Nephron progenitor cell (in vitro differentiated cells): ENCODE measurements at regions not wholly inside any gene's neighbourhood (a gene's known extent, or its start where the extent isn't known, plus 50 kb on each side); places are given as distances from the start of the nearest gene placed in this dataset.

Experiments used
- DNase-seq: peaks from one replicate; pipeline ENCODE4 v3.0.0; 2021
- H3K27ac Mint-ChIP-seq: 2 replicates; pipeline ENCODE4 v1.8.0; 2021; ENCODE audit warnings: mild to moderate bottlenecking, moderate library complexity, mixed read lengths
- H3K27me3 Mint-ChIP-seq: 2 replicates; pipeline ENCODE4 v1.8.0; 2021; ENCODE audit warnings: mild to moderate bottlenecking, low read depth, mixed read lengths; ENCODE audit not compliant: poor library complexity
- H3K36me3 Mint-ChIP-seq: 2 replicates; pipeline ENCODE4 v1.8.0; 2021; ENCODE audit warnings: low read depth, mixed read lengths
- H3K4me1 Mint-ChIP-seq: 2 replicates; pipeline ENCODE4 v1.8.0; 2021; ENCODE audit warnings: mixed read lengths
- H3K4me3 Mint-ChIP-seq: 2 replicates; pipeline ENCODE4 v1.8.0; 2021; ENCODE audit warnings: mild to moderate bottlenecking, moderate library complexity, mixed read lengths
- H3K9me3 Mint-ChIP-seq: 2 replicates; pipeline ENCODE4 v1.8.0; 2021; ENCODE audit warnings: mild to moderate bottlenecking, moderate library complexity, mixed read lengths
- TF ChIP-seq, protein P1 (sequence below): fragments of 200-600 bp; sonication (generic); IDR thresholded peaks from 2 replicates; pipeline ENCODE4 v1.5.0; 2021; ENCODE audit warnings: antibody characterized with exemption

DNA sequence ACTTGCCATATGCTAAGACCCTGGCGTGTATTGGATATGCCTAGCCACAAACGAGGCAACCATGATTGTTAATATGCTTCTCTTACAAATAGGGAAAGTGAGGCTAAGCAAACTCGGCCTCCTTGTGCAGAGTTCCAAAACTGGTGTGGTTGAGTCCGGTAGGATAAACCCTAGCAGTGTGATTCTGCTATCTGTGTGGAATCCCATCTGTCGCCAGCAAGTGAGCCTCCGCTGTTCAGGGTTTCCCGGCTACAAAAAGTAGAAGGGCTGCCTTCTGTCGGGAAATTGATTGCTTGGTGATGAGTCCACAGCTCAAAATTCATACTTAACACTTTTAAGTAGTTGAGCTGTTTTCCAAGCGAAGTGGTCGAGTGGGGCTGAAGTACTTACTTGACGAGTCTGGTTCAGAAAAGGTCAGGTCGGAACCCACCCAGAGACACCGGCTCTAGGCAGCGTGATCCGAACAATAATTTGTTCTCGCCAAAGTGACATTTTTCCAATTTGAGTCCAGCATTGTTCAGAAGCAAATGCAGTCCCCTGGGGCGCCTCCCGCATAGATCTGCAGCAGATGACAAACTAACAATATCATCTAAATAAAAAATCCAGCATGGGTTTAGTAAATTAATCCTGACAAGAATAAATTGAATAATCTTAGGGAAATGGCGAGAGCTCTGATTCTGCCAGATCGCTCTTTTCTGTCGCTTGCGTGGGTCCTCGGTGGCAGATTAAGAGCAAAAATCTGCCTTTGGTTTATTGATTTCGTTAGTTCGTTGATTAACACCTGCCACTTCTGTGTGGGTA lies 686.7 kb upstream of the RBFOX1 start:
- H3K27ac Mint-ChIP-seq: no peak overlapping the region
- H3K36me3 Mint-ChIP-seq: no peaks in the 10 kb centered on the region
- H3K27me3 Mint-ChIP-seq: peaks cover 17% of the 10 kb centered on the region
- H3K4me3 Mint-ChIP-seq: no peak overlapping the region
- H3K9me3 Mint-ChIP-seq: no peaks in the 10 kb centered on the region
- no peak for DNase-seq
- TF ChIP-seq, protein P1, sequence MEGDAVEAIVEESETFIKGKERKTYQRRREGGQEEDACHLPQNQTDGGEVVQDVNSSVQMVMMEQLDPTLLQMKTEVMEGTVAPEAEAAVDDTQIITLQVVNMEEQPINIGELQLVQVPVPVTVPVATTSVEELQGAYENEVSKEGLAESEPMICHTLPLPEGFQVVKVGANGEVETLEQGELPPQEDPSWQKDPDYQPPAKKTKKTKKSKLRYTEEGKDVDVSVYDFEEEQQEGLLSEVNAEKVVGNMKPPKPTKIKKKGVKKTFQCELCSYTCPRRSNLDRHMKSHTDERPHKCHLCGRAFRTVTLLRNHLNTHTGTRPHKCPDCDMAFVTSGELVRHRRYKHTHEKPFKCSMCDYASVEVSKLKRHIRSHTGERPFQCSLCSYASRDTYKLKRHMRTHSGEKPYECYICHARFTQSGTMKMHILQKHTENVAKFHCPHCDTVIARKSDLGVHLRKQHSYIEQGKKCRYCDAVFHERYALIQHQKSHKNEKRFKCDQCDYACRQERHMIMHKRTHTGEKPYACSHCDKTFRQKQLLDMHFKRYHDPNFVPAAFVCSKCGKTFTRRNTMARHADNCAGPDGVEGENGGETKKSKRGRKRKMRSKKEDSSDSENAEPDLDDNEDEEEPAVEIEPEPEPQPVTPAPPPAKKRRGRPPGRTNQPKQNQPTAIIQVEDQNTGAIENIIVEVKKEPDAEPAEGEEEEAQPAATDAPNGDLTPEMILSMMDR: no peak
- H3K4me1 Mint-ChIP-seq: peaks cover 11% of the 10 kb centered on the region

DNA sequence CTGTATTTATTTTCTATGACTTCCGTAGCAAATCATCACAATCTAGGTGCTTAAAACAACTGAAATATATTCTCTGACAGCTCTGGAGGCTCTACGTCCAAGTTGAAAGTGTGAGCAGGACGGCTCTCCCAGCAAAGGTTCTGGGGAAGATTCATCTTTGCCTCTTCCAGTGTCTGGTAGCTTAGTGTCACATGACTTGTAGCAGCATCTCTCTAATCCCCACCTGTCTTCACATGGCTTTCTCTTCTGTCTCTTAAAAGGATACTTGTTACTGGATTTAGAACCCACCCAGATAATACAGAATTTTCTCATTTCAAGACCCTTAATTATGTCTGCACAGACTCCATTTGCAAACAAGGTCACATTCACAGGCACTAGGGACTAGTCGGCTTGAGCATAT lies 687.7 kb upstream of the RBFOX1 start:
- Mint-ChIP-seq H3K9me3 (no peaks in the 10 kb centered on the region), H3K4me3 (no peak overlapping the region), H3K4me1 (peaks cover 11% of the 10 kb centered on the region), H3K27ac (no peak overlapping the region), H3K36me3 (no peaks in the 10 kb centered on the region), H3K27me3 (peaks cover 18% of the 10 kb centered on the region)
- TF ChIP-seq, protein P1: no peak
- DNase-seq: no peak

DNA sequence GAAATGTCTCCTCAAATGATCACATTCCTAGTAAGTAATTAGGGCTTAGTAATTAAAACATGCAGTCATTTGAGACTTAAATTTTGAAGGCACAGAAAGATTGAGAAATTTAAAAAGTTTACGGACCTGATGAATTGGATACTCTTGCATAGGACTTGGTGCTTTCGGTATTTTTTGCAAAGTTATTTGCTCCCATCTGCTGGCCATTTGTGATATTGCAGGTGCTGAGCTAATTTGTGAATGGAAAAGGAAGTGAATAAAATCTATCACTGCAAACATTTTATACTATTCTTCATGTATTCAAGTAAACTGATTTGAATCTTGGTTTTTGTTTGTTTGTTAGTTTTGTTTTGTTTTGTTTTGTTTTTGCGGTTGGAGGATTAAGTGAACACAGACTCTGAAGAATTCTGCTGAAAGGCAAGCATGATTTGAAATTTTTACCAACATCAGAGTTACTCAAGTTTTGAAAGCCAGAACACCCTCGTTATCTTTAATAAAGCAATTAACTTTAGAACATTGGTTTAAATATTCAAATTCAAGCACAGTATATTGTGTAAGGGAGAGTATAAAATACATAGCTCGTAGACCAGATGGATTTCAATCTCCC lies 689.5 kb upstream of the RBFOX1 start:
- peaks cover 18% of the 10 kb centered on the region for H3K27me3 Mint-ChIP-seq
- no peaks in the 10 kb centered on the region for H3K36me3 Mint-ChIP-seq
- H3K9me3 Mint-ChIP-seq: no peaks in the 10 kb centered on the region
- peak; percentile 71 for DNase-seq
- H3K27ac Mint-ChIP-seq: no peak overlapping the region
- peak overlapping the region; percentile 33 for H3K4me3 Mint-ChIP-seq
- TF ChIP-seq, protein P1: peak; percentile 90
- H3K4me1 Mint-ChIP-seq: peaks cover 11% of the 10 kb centered on the region

DNA sequence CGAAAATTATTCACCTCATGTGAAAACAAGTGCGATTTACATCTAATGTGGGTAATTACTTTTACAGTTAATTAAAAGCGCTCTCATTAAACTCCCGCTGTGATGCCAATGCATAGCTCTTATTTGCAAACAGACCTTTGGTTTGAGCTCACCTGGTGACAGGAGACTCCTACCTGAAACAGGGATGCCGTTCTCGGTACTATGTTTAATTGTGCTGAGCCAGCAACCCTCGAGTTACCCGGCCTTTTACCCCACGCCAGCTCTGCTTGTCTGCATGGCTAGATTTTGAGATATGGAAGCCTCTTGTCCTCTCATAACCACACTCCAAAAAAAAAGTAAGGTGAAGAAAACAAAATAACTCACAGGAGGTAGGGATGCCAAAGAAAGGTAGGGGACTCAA lies 690.4 kb upstream of the RBFOX1 start:
- Mint-ChIP-seq H3K9me3 (no peaks in the 10 kb centered on the region), H3K4me3 (no peak overlapping the region), H3K27me3 (peaks cover 16% of the 10 kb centered on the region), H3K36me3 (no peaks in the 10 kb centered on the region), H3K27ac (no peak overlapping the region), H3K4me1 (peaks cover 11% of the 10 kb centered on the region)
- TF ChIP-seq, protein P1: no peak
- no peak for DNase-seq

DNA sequence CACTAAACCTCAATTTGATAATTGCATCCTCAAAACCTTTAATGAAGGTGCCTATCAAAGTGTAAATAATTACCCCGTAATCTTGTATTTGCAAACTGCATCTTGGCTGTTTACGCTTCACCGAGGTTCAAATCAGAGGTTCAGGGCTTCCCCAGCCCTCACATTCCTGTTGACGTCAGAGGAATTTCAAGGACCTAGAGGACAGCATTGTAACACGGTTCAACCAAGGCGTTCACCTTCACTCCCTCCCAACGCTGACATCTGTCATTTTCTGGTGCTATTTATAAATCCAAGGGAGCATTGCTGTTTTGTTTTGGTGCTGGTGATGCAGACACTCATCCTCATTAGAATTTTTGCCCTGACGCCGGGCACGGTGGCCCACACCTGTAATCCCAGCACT lies 691.6 kb upstream of the RBFOX1 start:
- peaks cover 11% of the 10 kb centered on the region for H3K4me1 Mint-ChIP-seq
- TF ChIP-seq, protein P1: no peak
- no peaks in the 10 kb centered on the region for H3K9me3 Mint-ChIP-seq
- H3K4me3 Mint-ChIP-seq: no peak overlapping the region
- H3K36me3 Mint-ChIP-seq: no peaks in the 10 kb centered on the region
- no peak overlapping the region for H3K27ac Mint-ChIP-seq
- peaks cover 15% of the 10 kb centered on the region for H3K27me3 Mint-ChIP-seq
- no peak for DNase-seq
